PFSK-1 (cell line): ENCODE measurements at regions not wholly inside any gene's neighbourhood (a gene's known extent, or its start where the extent isn't known, plus 50 kb on each side); places are given as distances from the start of the nearest gene placed in this dataset.

Source experiments
- POLR2AphosphoS5 ChIP-seq: IDR thresholded peaks from 2 replicates; pipeline ENCODE4 v1.6.1; 2012; ENCODE audit warnings: low read depth, mild to moderate bottlenecking, control low read depth, low read length, moderate library complexity
- REST ChIP-seq, 2 experiments: IDR thresholded peaks; 2 replicates each; pipeline versions ENCODE4 v1.6.1 to v1.8.0; 2011 to 2012; ENCODE audit warnings: low read depth in 2 of 2, low read length in 2 of 2, control low read depth in 1 of 2, inconsistent platforms in 1 of 2, mild to moderate bottlenecking in 1 of 2, moderate library complexity in 1 of 2; ENCODE audit not compliant: insufficient read depth in 1 of 2
- SIN3A ChIP-seq: IDR thresholded peaks from 2 replicates; pipeline ENCODE4 v1.6.1; 2012; ENCODE audit warnings: mild to moderate bottlenecking, low read length, moderate library complexity, borderline replicate concordance; ENCODE audit not compliant: insufficient read depth

DNA sequence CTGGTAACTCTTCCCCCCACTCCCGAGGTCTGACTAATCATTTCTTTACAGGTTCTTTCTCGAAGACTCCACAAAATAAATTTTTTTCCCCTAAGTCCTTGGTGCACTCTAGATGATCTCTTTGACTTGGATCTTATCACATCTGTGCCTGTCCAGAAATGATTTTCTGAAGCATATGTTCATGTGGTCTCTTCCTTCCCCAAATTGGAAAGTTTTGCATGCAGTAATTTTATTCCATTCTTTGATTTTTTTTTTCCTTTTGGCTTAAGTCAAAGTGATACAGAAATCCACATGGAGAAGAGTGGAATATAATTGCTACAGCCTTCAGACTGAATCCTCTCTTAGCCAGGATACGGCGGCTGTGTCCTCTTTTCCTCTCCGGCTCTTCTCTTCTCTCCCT lies 213.3 kb downstream of the BMP4 start:
- no peak for TF ChIP-seq POLR2AphosphoS5
- TF ChIP-seq REST (IDR thresholded peaks at IDR 0.05; ENCODE audit: insufficient read depth in 1 of 2, low read depth in 2 of 2, low read length in 2 of 2): no peak
- TF ChIP-seq SIN3A: no peak
